ENCODE measurements at regions not wholly inside any gene's neighbourhood (a gene's known extent, or its start where the extent isn't known, plus 50 kb on each side); places are given as distances from the start of the nearest gene placed in this dataset.

GRCh38 chr14:66017927-66018326 is 468.2 kb upstream of the CCDC196 start:
- no peak for TF ChIP-seq ZNF70 (CRISPR knock-in tag; IDR thresholded peaks at IDR 0.05)
- TF ChIP-seq TSHZ2 (CRISPR knock-in tag; IDR thresholded peaks at IDR 0.05): no peak
- TF ChIP-seq ZNF8 (CRISPR knock-in tag; IDR thresholded peaks at IDR 0.05): no peak
- TF ChIP-seq ZNF565 (CRISPR knock-in tag; conservative IDR thresholded peaks at IDR 0.05; ENCODE audit: low read depth): no peak
- TF ChIP-seq ZFP30 (CRISPR knock-in tag; IDR thresholded peaks at IDR 0.05): no peak
- no peak for TF ChIP-seq RARB (CRISPR knock-in tag; IDR thresholded peaks at IDR 0.05)
- TF ChIP-seq BACH2 (CRISPR knock-in tag; IDR thresholded peaks at IDR 0.05; ENCODE audit: borderline replicate concordance): no peak

Data from SK-N-SH treated with all-trans-retinoic acid at 6 μM for 48 hours (cell line).